Left lobe of liver (tissue), 2 donors: ENCODE measurements at regions not wholly inside any gene's neighbourhood (a gene's known extent, or its start where the extent isn't known, plus 50 kb on each side); places are given as distances from the start of the nearest gene placed in this dataset.
A peak's percentile ranks its signal among the peaks of the same experiment; 100 is the strongest.

ENCODE experiments used
- ATAC-seq: fragments of 200-7000 bp; cut with Tn5 transposase; one replicate; pipeline ENCODE4 v1.9.1; 2020; ENCODE audit warnings: mild to moderate bottlenecking, moderate library complexity
- DNase-seq: peaks from one replicate; pipeline ENCODE4 v3.0.0-alpha.2; 2020; ENCODE audit warnings: low spot score
- donor health status: DM: no; HTN: no; CAD: no; lungs with moderate emphysema.
- donor health status: DM: no; HTN: yes; CAD: no.

- ATAC-seq (peak; percentile 62), DNase-seq (no peak)
Measured at GRCh38 chr20:59403261-59403961, 103.0 kb downstream of the EDN3 start.

- DNase-seq (no peak), ATAC-seq (no peak)
Measured at GRCh38 chr20:59403962-59404314, 103.5 kb downstream of the EDN3 start.

DNA sequence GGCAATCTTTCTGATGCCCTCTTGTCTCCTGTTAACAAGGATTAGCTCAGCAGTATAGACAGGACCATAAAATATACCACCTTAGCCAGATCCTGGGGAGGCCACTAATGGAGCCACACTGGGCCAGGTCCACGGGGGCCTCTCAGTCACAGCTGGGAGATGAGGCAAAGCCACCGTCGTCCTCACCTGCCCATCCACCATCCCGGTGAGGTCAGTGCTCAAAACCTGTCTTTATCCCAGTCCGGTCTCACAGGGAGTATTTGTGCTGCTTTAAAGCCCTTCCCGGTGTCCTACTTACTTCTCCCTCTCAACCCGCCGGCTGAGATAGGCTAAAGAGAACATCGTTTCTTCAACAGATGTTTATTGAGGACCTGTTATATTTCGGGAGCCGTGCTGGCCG lies 104.3 kb downstream of the EDN3 start:
- DNase-seq (no peak), ATAC-seq (no peak)

- DNase-seq (no peak), ATAC-seq (no peak)
Measured at GRCh38 chr20:59405226-59406200, 105.1 kb downstream of the EDN3 start.

- ATAC-seq: no peak
- DNase-seq: no peak
Measured at GRCh38 chr20:59406446-59406845, 106.0 kb downstream of the EDN3 start.

- ATAC-seq (no peak), DNase-seq (no peak)
Measured at GRCh38 chr20:59411170-59411569, 110.8 kb downstream of the EDN3 start.

DNA sequence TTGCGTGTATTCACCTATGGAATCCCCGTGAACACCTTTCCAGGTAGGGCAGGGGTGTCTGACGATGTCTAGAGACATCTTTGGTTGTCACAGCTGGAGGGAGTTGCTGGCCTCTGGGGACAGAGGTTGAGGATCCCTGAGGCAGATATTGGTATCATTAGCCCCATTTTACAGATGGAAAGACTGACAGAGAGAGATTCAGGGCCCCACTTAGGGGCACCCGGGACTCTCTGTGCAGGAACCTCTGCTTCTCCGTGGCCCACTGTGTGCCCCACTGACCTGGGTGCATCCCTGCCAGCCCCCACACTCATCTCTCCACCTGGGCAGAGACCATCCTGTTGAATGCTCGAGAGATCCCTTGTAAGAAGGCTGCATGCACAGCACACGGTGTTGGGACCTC lies 111.2 kb downstream of the EDN3 start:
- ATAC-seq: no peak

GRCh38 chr20:59412181-59412580 lies 111.8 kb downstream of the EDN3 start:
- no peak for ATAC-seq
- DNase-seq: no peak

More for the DNA sequence above, 111.2 kb downstream of the EDN3 start:
- DNase-seq: no peak

DNA sequence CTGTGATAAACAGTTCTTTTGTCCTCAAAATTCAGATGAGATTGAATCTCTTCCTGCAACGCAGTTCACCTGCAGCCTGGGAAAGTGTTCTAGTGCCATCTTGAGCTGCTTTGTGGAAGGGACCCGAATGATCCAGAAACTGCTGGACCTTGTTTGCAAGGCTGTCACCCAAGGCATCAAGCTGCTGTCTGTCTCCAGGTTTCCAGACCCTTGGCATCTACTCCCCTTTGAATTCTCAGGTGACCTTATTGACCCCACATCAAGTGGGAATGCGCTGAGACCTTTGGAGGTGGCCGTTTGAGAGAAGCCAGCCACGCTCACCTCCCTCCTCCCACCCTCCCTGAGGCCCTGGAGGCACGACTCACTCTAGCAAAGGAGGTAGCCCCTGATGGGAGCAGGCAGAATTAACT lies 112.5 kb downstream of the EDN3 start:
- ATAC-seq (no peak), DNase-seq (no peak)

GRCh38 chr20:59413326-59413865 lies 113.0 kb downstream of the EDN3 start:
- DNase-seq (no peak), ATAC-seq (no peak)

GRCh38 chr20:59414936-59415623 lies 114.7 kb downstream of the EDN3 start:
- ATAC-seq (no peak), DNase-seq (no peak)

- ATAC-seq: no peak
- DNase-seq: no peak
Measured at GRCh38 chr20:59416916-59417315, 116.5 kb downstream of the EDN3 start.

DNA sequence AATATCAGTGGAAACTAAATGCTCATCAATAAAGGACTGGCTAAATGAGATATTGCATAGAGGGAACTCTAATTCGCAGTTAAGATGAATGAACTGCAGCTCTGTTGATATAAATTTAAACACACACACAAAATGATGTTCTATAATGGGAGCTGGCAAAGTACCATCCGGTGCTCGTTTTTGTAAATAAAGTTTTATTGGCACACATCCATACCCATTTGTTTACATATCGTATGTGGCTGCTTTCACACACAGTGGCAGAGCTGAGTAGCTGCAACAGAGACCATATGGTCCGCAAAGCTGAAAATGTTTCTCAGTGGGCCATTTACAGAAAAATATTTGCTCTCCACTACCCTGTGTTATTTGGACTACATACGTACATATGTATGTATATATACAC lies 120.7 kb downstream of the EDN3 start:
- ATAC-seq (no peak), DNase-seq (no peak)

DNA sequence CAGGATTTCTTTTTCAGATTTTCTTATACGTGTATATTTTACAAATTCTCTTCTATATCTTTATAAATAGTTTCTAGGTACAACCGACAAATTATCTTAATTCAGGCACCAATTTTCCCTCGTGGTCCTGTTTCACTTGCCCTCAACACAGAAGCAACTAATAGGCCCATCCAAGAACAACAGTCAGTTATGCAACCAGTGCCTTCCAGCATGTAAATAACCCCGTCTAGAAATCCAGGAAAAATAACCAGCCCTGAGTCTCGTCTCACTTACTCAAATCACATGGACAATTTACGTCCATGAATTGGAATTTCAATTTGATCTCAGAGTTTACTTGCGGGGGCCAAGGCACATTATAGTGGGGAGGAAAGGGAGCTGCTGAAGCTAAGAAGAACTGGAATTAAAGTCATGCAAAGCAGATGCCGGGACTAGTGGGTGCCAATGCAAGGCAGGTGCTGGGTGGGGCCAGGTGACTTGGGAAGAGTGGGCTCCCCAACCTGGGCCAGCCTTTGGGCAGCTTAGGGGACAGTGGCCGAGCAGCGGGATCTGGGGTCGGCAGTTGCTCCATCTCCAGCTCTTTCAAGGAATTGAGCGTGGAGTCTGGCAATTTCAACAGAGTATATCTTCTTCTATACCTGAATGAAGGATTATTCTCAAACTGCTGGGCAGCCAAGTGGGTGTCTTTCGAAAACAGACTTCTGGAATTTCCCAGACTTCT lies 121.7 kb downstream of the EDN3 start:
- DNase-seq (no peak), ATAC-seq (no peak)

DNA sequence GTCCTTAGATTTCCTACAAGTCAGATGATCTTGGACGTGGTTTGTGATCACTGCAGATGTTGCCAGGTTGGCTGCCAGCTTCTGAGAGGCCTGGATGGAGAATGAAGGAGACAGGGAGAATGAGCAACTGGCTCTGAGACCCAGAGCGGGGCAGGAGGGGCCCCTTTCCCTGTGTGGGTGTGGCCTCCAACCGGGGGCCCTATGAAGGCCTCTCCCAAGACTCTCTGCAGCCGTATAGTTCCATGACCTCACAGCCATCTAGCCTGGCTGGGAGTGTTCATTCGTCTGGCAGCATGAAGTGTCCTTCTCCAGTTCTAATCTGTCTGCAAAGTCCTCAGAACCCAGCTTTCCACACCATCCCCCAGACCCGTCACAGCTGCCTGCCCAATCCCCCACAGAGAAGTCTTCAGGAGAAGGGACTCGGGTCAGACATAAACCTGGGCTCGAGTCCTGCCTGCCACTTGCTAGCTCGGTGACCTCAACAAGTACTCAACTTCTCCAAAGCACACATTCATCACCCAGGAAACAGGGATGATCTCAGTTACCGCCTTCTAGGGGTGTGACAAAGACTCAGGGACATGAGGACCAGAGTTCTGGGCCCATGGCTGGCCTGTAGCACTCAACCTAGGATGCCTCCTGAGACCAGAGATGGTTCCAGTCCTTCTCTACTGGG lies 122.6 kb downstream of the EDN3 start:
- ATAC-seq (no peak), DNase-seq (no peak)

- DNase-seq (no peak), ATAC-seq (no peak)
Measured at GRCh38 chr20:59424976-59425375, 124.6 kb downstream of the EDN3 start.

- DNase-seq (no peak), ATAC-seq (no peak)
Measured at GRCh38 chr20:59425572-59425971, 125.2 kb downstream of the EDN3 start.

DNA sequence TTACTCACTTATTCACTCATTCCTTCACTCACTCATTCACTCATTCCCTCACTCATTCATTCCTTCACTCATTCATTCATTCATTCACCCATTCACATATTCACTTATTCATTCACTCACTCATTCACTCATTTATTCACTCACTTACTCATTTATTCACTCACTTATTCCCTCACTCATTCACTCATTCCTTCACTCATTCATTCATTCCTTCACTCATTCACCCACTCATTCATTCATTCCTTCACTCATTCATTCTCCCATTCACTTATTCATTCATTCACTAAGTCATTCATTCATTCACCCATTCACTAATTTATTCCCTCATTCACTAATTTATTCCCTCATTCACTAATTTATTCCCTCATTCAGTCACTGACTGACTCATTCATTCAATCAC lies 127.6 kb downstream of the EDN3 start:
- ATAC-seq (no peak), DNase-seq (no peak)

GRCh38 chr20:59428441-59429205 lies 128.2 kb downstream of the EDN3 start:
- ATAC-seq (no peak), DNase-seq (no peak)
